GM12878 (cell line): ENCODE measurements at regions not wholly inside any gene's neighbourhood (a gene's known extent, or its start where the extent isn't known, plus 50 kb on each side); places are given as distances from the start of the nearest gene placed in this dataset.
A peak's percentile ranks its signal among the peaks of the same experiment; 100 is the strongest.

ENCODE experiments used
- ATF7 ChIP-seq: fragments of 450-650 bp; IDR thresholded peaks from 2 replicates; pipeline ENCODE4 v1.6.1; 2016; ENCODE audit warnings: low read depth, mild to moderate bottlenecking
- CREB1 ChIP-seq: IDR thresholded peaks from 2 replicates; pipeline ENCODE4 v1.6.1; 2012; ENCODE audit warnings: low read depth, mild to moderate bottlenecking, inconsistent platforms
- CREM ChIP-seq: IDR thresholded peaks from 2 replicates; pipeline ENCODE4 v1.6.1; 2014; ENCODE audit warnings: antibody characterized with exemption, low read depth
- EP300 ChIP-seq, 2 experiments: fragments of 150-350 bp in 1 of 2; IDR thresholded peaks; 2 replicates each; pipeline ENCODE4 v1.6.1; 2011 to 2012; ENCODE audit warnings: low read depth in 2 of 2, low read length in 2 of 2, borderline replicate concordance in 1 of 2, improper control_type of control experiment in 1 of 2, inconsistent platforms in 1 of 2; ENCODE audit not compliant: control insufficient read depth in 1 of 2
- ETV6 ChIP-seq, 2 experiments: fragments of 450-650 bp in 1 of 2; IDR thresholded peaks in 1 of 2; conservative IDR thresholded peaks in 1 of 2; 2 replicates each; pipeline ENCODE4 v1.6.1; 2014; ENCODE audit warnings: antibody characterized with exemption in 1 of 2, borderline replicate concordance in 1 of 2, low read depth in 1 of 2, mild to moderate bottlenecking in 1 of 2, moderate library complexity in 1 of 2
- FOXK2 ChIP-seq: fragments of 450-650 bp; IDR thresholded peaks from 2 replicates; pipeline ENCODE4 v1.6.1; 2017; ENCODE audit warnings: mild to moderate bottlenecking, moderate library complexity
- IKZF1 ChIP-seq: fragments of 450-650 bp; conservative IDR thresholded peaks from 2 replicates; pipeline ENCODE4 v1.6.1; 2017; ENCODE audit warnings: antibody characterized with exemption, mild to moderate bottlenecking
- KDM1A ChIP-seq: fragments of 200-600 bp; sonication (generic); IDR thresholded peaks from 2 replicates; pipeline ENCODE4 v1.6.1; 2016; ENCODE audit warnings: borderline replicate concordance
- MTA3 ChIP-seq: IDR thresholded peaks from 2 replicates; pipeline ENCODE4 v1.6.1; 2012; ENCODE audit warnings: low read length, inconsistent platforms, borderline replicate concordance
- PAX8 ChIP-seq: fragments of 450-650 bp; IDR thresholded peaks from 2 replicates; pipeline ENCODE4 v1.6.1; 2017; ENCODE audit warnings: mild to moderate bottlenecking, moderate library complexity
- RCOR1 ChIP-seq: conservative IDR thresholded peaks from 2 replicates; pipeline ENCODE4 v1.6.1; 2012; ENCODE audit warnings: low read depth, low read length, improper control_type of control experiment
- RELA ChIP-seq: fragments of 450-650 bp; IDR thresholded peaks from 2 replicates; pipeline ENCODE4 v1.8.0; 2014; ENCODE audit warnings: borderline replicate concordance; ENCODE audit not compliant: partially characterized antibody
- RFX5 ChIP-seq: IDR thresholded peaks from 2 replicates; pipeline ENCODE4 v1.6.1; 2011; ENCODE audit warnings: low read depth, low read length, improper control_type of control experiment
- RUNX3 ChIP-seq: IDR thresholded peaks from 2 replicates; pipeline ENCODE4 v1.6.1; 2012; ENCODE audit warnings: low read length, inconsistent platforms
- SMARCA5 ChIP-seq: fragments of 450-650 bp; IDR thresholded peaks from 2 replicates; pipeline ENCODE4 v1.6.1; 2017; ENCODE audit warnings: mild to moderate bottlenecking
- SP1 ChIP-seq: IDR thresholded peaks from one replicate; pipeline ENCODE4 v1.6.1; 2011; ENCODE audit warnings: low read depth, low read length
- SPI1 ChIP-seq: IDR thresholded peaks from 2 replicates; pipeline ENCODE4 v1.6.1; 2011; ENCODE audit warnings: low read depth, mild to moderate bottlenecking, low read length, moderate library complexity, borderline replicate concordance; ENCODE audit not compliant: insufficient read depth
- SREBF1 ChIP-seq: IDR thresholded peaks from 2 replicates; pipeline ENCODE4 v1.6.1; 2012; ENCODE audit warnings: mild to moderate bottlenecking, low read length
- TCF12 ChIP-seq: IDR thresholded peaks from 2 replicates; pipeline ENCODE4 v1.6.1; 2011; ENCODE audit warnings: low read depth, mild to moderate bottlenecking, low read length
- TCF7 ChIP-seq: IDR thresholded peaks from 2 replicates; pipeline ENCODE4 v1.6.1; 2014; ENCODE audit warnings: antibody characterized with exemption, borderline replicate concordance
- ZNF687 ChIP-seq: fragments of 450-650 bp; IDR thresholded peaks from 2 replicates; pipeline ENCODE4 v1.6.1; 2017; ENCODE audit warnings: mild to moderate bottlenecking, moderate library complexity
- TF ChIP-seq, protein P1 (sequence below): fragments of 150-350 bp; IDR thresholded peaks from 2 replicates; pipeline ENCODE4 v1.6.1; 2016; ENCODE audit warnings: low read depth, low read length
- TF ChIP-seq, protein P2 (sequence below): fragments of 450-650 bp; IDR thresholded peaks from 2 replicates; pipeline ENCODE4 v1.6.1; 2017; ENCODE audit warnings: borderline replicate concordance

DNA sequence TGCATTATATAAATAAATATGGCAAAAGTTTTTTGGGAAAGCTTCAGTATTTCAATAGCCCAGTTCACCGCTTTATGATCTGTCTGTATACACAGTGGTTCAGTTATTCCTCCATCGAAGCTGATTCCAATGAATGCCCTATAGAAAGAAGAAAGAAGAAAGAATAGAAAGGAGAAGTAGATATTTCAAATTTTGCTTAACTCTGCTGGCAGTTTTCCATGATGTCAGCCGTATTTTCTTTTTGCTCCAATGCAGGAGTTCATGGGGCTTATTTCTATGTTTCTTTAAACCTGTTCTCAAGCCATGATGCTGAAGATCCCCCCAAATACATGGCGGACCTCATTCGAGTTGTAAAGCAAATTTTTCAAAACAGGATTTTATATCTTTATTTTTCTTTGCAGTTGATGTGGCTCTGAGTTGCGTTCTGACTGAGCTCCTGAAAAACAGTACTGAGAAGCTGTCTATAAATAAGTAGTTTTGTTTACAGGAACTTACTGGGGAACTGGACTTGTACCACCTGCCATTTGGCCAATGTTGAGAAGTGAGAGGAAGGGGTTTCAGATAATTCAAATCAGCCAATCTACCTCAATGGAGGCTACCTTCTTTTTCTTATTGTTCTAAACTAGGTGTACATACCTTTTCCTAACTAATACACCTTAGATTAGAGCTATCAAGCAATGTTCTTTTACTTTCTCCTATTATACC lies 418.5 kb upstream of the MEF2C start (continued):
- TF ChIP-seq ZNF687 (peak; percentile 52; the same call in 1 of the 2 replicates), MTA3 (peak; percentile 92), CREB1 (no peak), SP1 (peak; percentile 20), TCF7 (peak; percentile 78), RELA (no peak), RCOR1 (no peak), RUNX3 (peak; percentile 88), TCF12 (peak; percentile 92), ETV6 (conservative IDR thresholded peaks at IDR 0.05 in 1 of 2, IDR thresholded peaks at IDR 0.05 in 1 of 2; ENCODE audit: borderline replicate concordance in 1 of 2, low read depth in 1 of 2) (peak in 1 of 2 experiments; percentile 76; a peak in 1 of 4 replicates), SREBF1 (no peak), CREM (peak; percentile 77), EP300 (IDR thresholded peaks at IDR 0.05; ENCODE audit: borderline replicate concordance in 1 of 2, control insufficient read depth in 1 of 2, low read depth in 2 of 2, low read length in 2 of 2) (peak; percentile 87 to 97), FOXK2 (no peak), ATF7 (peak; percentile 57; the same call in 1 of the 2 replicates), PAX8 (no peak), RFX5 (no peak), SMARCA5 (no peak), IKZF1 (peak; percentile 62; the same call in 1 of the 2 replicates), KDM1A (no peak), SPI1 (peak; percentile 76)
- TF ChIP-seq, protein P1, sequence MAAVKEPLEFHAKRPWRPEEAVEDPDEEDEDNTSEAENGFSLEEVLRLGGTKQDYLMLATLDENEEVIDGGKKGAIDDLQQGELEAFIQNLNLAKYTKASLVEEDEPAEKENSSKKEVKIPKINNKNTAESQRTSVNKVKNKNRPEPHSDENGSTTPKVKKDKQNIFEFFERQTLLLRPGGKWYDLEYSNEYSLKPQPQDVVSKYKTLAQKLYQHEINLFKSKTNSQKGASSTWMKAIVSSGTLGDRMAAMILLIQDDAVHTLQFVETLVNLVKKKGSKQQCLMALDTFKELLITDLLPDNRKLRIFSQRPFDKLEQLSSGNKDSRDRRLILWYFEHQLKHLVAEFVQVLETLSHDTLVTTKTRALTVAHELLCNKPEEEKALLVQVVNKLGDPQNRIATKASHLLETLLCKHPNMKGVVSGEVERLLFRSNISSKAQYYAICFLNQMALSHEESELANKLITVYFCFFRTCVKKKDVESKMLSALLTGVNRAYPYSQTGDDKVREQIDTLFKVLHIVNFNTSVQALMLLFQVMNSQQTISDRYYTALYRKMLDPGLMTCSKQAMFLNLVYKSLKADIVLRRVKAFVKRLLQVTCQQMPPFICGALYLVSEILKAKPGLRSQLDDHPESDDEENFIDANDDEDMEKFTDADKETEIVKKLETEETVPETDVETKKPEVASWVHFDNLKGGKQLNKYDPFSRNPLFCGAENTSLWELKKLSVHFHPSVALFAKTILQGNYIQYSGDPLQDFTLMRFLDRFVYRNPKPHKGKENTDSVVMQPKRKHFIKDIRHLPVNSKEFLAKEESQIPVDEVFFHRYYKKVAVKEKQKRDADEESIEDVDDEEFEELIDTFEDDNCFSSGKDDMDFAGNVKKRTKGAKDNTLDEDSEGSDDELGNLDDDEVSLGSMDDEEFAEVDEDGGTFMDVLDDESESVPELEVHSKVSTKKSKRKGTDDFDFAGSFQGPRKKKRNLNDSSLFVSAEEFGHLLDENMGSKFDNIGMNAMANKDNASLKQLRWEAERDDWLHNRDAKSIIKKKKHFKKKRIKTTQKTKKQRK, result no peak
- TF ChIP-seq, protein P2, sequence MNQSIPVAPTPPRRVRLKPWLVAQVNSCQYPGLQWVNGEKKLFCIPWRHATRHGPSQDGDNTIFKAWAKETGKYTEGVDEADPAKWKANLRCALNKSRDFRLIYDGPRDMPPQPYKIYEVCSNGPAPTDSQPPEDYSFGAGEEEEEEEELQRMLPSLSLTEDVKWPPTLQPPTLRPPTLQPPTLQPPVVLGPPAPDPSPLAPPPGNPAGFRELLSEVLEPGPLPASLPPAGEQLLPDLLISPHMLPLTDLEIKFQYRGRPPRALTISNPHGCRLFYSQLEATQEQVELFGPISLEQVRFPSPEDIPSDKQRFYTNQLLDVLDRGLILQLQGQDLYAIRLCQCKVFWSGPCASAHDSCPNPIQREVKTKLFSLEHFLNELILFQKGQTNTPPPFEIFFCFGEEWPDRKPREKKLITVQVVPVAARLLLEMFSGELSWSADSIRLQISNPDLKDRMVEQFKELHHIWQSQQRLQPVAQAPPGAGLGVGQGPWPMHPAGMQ, result no peak
